OCI-LY3 (cell line): ENCODE measurements at regions not wholly inside any gene's neighbourhood (a gene's known extent, or its start where the extent isn't known, plus 50 kb on each side); places are given as distances from the start of the nearest gene placed in this dataset.

ENCODE experiments used
- CTCF ChIP-seq: fragments of 200-600, 300-600 bp; sonication (generic); IDR thresholded peaks from 2 replicates; pipeline ENCODE4 v1.5.1; 2014; ENCODE audit warnings: antibody characterized with exemption, low read length, low read depth
- EZH2phosphoT487 ChIP-seq: fragments of 200-600 bp; shearing (Covaris generic); IDR thresholded peaks from 2 replicates; pipeline ENCODE4 v1.6.1; 2018; ENCODE audit warnings: antibody characterized with exemption, mixed run types, low read depth

GRCh38 chr7:156039971-156040677, 227.9 kb upstream of the SHH start:
- TF ChIP-seq CTCF, result no peak
- TF ChIP-seq EZH2phosphoT487, result no peak
